ENCODE measurements at regions not wholly inside any gene's neighbourhood (a gene's known extent, or its start where the extent isn't known, plus 50 kb on each side); places are given as distances from the start of the nearest gene placed in this dataset.

GRCh38 chr11:130765406-130765805 lies 150.9 kb downstream of the SNX19 start:
- Histone ChIP-seq H3K36me3 (no peaks in the 10 kb centered on the region), H3K4me1 (peaks cover 8 to 60% (median 49%) of the 10 kb centered on the region in 10 experiments; a peak in 18 of 20 replicates), H3K4me2 (peak overlapping the region in 7 of 11 experiments; percentile 38 to 59 (median 52); a peak in 13 of 22 replicates), H3K9me3 (replicated peaks in 1 of 11) (peaks cover 21 to 30% (median 23%) of the 10 kb centered on the region in 11 experiments), H3K4me3 (no peak overlapping the region), H3K27me3 (no peaks in the 10 kb centered on the region), H3K9ac (no peak overlapping the region), H3K27ac (peak overlapping the region in 2 of 11 experiments; percentile 15 to 20; a peak in 2 of 22 replicates), H4K20me1 (no peaks in the 10 kb centered on the region)
- no peak for TF ChIP-seq Cebpa-rat (IDR thresholded peaks at IDR 0.05)

- peak overlapping the region in 9 of 11 experiments; percentile 31 to 59 (median 51); a peak in 18 of 22 replicates for H3K4me2 ChIP-seq
- peak overlapping the region in 4 of 11 experiments; percentile 13 to 59 (median 22); a peak in 3 of 22 replicates for H3K27ac ChIP-seq
- peaks cover 21 to 30% (median 23%) of the 10 kb centered on the region in 11 experiments for H3K9me3 ChIP-seq (replicated peaks in 1 of 11)
- H3K27me3 ChIP-seq = no peaks in the 10 kb centered on the region
- no peak overlapping the region for H3K4me3 ChIP-seq
- no peaks in the 10 kb centered on the region for H3K36me3 ChIP-seq
- H3K9ac ChIP-seq = no peak overlapping the region
- H3K4me1 ChIP-seq = peaks cover 8 to 54% (median 43%) of the 10 kb centered on the region in 10 experiments; a peak in 18 of 20 replicates
- no peak for TF ChIP-seq Cebpa-rat (IDR thresholded peaks at IDR 0.05)
- H4K20me1 ChIP-seq = no peaks in the 10 kb centered on the region
Measured at GRCh38 chr11:130765951-130766649, 150.2 kb downstream of the SNX19 start.

GRCh38 chr11:130766650-130767565 lies 149.4 kb downstream of the SNX19 start:
- H3K9ac ChIP-seq = no peak overlapping the region
- no peaks in the 10 kb centered on the region for H3K36me3 ChIP-seq
- no peaks in the 10 kb centered on the region for H4K20me1 ChIP-seq
- H3K27me3 ChIP-seq = no peaks in the 10 kb centered on the region
- H3K9me3 ChIP-seq (replicated peaks in 1 of 11) = peaks cover 21 to 30% (median 23%) of the 10 kb centered on the region in 11 experiments
- H3K4me2 ChIP-seq = peak overlapping the region in 9 of 11 experiments; percentile 31 to 59 (median 51); a peak in 18 of 22 replicates
- H3K4me1 ChIP-seq = peaks cover 8 to 53% (median 40%) of the 10 kb centered on the region in 10 experiments; a peak in 19 of 20 replicates
- no peak for TF ChIP-seq Cebpa-rat (IDR thresholded peaks at IDR 0.05)
- no peak overlapping the region for H3K4me3 ChIP-seq
- H3K27ac ChIP-seq = peak overlapping the region in 3 of 11 experiments; percentile 13 to 59 (median 59); a peak in 4 of 22 replicates

- peaks cover 8 to 56% (median 46%) of the 10 kb centered on the region in 10 experiments; a peak in 19 of 20 replicates for H3K4me1 ChIP-seq
- H3K27ac ChIP-seq = no peak overlapping the region
- H4K20me1 ChIP-seq = no peaks in the 10 kb centered on the region
- peak overlapping the region in 7 of 11 experiments; percentile 7 to 53 (median 23); a peak in 10 of 22 replicates for H3K4me2 ChIP-seq
- H3K4me3 ChIP-seq = no peak overlapping the region
- H3K9me3 ChIP-seq (replicated peaks in 1 of 11) = peaks cover 21 to 30% (median 23%) of the 10 kb centered on the region in 11 experiments
- no peak for TF ChIP-seq Cebpa-rat (IDR thresholded peaks at IDR 0.05)
- no peaks in the 10 kb centered on the region for H3K27me3 ChIP-seq
- no peak overlapping the region for H3K9ac ChIP-seq
- no peaks in the 10 kb centered on the region for H3K36me3 ChIP-seq
Measured at GRCh38 chr11:130769782-130770535, 146.3 kb downstream of the SNX19 start.

GRCh38 chr11:130771708-130772107 lies 144.6 kb downstream of the SNX19 start:
- no peak overlapping the region for H3K9ac ChIP-seq
- TF ChIP-seq Cebpa-rat (IDR thresholded peaks at IDR 0.05) = no peak
- H3K36me3 ChIP-seq = no peaks in the 10 kb centered on the region
- no peak overlapping the region for H3K27ac ChIP-seq
- H4K20me1 ChIP-seq = no peaks in the 10 kb centered on the region
- H3K4me2 ChIP-seq = peak overlapping the region in 7 of 11 experiments; percentile 10 to 48 (median 33); a peak in 9 of 22 replicates
- no peaks in the 10 kb centered on the region for H3K27me3 ChIP-seq
- no peak overlapping the region for H3K4me3 ChIP-seq
- peaks cover under 1 to 38% (median 29%) of the 10 kb centered on the region in 10 experiments; a peak in 18 of 20 replicates for H3K4me1 ChIP-seq
- H3K9me3 ChIP-seq (replicated peaks in 1 of 11) = peaks cover 21 to 28% (median 23%) of the 10 kb centered on the region in 11 experiments

GRCh38 chr11:130772266-130773227 lies 143.7 kb downstream of the SNX19 start:
- H3K4me1 ChIP-seq = peaks cover 0 to 32% (median 25%) of the 10 kb centered on the region in 10 experiments; a peak in 17 of 20 replicates
- no peak overlapping the region for H3K27ac ChIP-seq
- peaks cover 13 to 20% (median 17%) of the 10 kb centered on the region in 11 experiments for H3K9me3 ChIP-seq (replicated peaks in 1 of 11)
- no peaks in the 10 kb centered on the region for H3K36me3 ChIP-seq
- no peak overlapping the region for H3K9ac ChIP-seq
- H3K4me3 ChIP-seq = no peak overlapping the region
- peak overlapping the region; percentile 1 to 50 (median 33); a peak in 19 of 22 replicates for H3K4me2 ChIP-seq
- H3K27me3 ChIP-seq = no peaks in the 10 kb centered on the region
- no peaks in the 10 kb centered on the region for H4K20me1 ChIP-seq
- TF ChIP-seq Cebpa-rat (IDR thresholded peaks at IDR 0.05) = no peak

GRCh38 chr11:130773244-130773820 lies 142.9 kb downstream of the SNX19 start:
- H3K27ac ChIP-seq = no peak overlapping the region
- TF ChIP-seq Cebpa-rat (IDR thresholded peaks at IDR 0.05) = no peak
- peak overlapping the region in 5 of 11 experiments; percentile 20 to 48 (median 39); a peak in 5 of 22 replicates for H3K4me2 ChIP-seq

More at GRCh38 chr11:130773244-130773820, 142.9 kb downstream of the SNX19 start:
- no peak overlapping the region for H3K4me3 ChIP-seq
- no peaks in the 10 kb centered on the region for H3K36me3 ChIP-seq
- peaks cover 5 to 17% (median 10%) of the 10 kb centered on the region in 11 experiments; a peak in 20 of 22 replicates for H3K9me3 ChIP-seq (replicated peaks in 1 of 11)
- H3K4me1 ChIP-seq = peaks cover 0 to 32% (median 25%) of the 10 kb centered on the region in 10 experiments; a peak in 17 of 20 replicates
- H4K20me1 ChIP-seq = no peaks in the 10 kb centered on the region
- H3K27me3 ChIP-seq = no peaks in the 10 kb centered on the region
- no peak overlapping the region for H3K9ac ChIP-seq
